AG09319 (cell line): ENCODE measurements at regions not wholly inside any gene's neighbourhood (a gene's known extent, or its start where the extent isn't known, plus 50 kb on each side); places are given as distances from the start of the nearest gene placed in this dataset.
"Not testable (repeated sequence)": the region's sequence is repeated elsewhere in the genome, so short reads cannot be mapped to it uniquely, and the experiment has no call there.

ENCODE experiments used
- DNase-seq: peaks from one replicate; pipeline ENCODE4 v3.0.0-alpha.2; 2010; ENCODE audit warnings: low read depth; ENCODE audit errors: extremely low read depth
- TF ChIP-seq, protein P1 (sequence below): IDR thresholded peaks from 2 replicates; pipeline ENCODE4 v1.5.1; 2011; ENCODE audit warnings: low read depth, mild to moderate bottlenecking, inconsistent platforms, low read length, moderate library complexity

GRCh38 chr12:71281425-71281824 lies 123.6 kb upstream of the TSPAN8 start:
- TF ChIP-seq, protein P1, sequence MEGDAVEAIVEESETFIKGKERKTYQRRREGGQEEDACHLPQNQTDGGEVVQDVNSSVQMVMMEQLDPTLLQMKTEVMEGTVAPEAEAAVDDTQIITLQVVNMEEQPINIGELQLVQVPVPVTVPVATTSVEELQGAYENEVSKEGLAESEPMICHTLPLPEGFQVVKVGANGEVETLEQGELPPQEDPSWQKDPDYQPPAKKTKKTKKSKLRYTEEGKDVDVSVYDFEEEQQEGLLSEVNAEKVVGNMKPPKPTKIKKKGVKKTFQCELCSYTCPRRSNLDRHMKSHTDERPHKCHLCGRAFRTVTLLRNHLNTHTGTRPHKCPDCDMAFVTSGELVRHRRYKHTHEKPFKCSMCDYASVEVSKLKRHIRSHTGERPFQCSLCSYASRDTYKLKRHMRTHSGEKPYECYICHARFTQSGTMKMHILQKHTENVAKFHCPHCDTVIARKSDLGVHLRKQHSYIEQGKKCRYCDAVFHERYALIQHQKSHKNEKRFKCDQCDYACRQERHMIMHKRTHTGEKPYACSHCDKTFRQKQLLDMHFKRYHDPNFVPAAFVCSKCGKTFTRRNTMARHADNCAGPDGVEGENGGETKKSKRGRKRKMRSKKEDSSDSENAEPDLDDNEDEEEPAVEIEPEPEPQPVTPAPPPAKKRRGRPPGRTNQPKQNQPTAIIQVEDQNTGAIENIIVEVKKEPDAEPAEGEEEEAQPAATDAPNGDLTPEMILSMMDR, result no peak

DNA sequence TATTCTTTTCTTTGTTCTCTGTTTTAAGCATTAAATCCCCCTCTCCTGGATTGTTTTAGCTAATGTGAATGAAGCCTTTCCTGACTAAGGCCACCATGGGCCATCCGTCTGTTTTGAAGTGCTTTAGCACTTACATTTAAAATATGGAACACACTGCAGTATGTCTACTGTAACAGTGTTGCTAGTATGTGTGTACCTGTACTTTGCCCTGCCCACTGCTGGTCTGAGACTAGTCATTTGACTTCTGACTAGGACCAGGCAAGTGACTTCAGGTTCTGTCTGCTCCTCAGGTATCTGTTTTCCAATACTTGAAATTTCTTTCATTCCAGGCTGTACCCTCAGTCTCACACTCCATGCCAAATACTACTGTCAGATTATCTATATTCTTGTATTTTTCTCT lies 120.1 kb upstream of the TSPAN8 start:
- DNase-seq, result no peak
- TF ChIP-seq, protein P1, result no peak

More at GRCh38 chr12:71281425-71281824, 123.6 kb upstream of the TSPAN8 start:
- DNase-seq, result no peak

DNA sequence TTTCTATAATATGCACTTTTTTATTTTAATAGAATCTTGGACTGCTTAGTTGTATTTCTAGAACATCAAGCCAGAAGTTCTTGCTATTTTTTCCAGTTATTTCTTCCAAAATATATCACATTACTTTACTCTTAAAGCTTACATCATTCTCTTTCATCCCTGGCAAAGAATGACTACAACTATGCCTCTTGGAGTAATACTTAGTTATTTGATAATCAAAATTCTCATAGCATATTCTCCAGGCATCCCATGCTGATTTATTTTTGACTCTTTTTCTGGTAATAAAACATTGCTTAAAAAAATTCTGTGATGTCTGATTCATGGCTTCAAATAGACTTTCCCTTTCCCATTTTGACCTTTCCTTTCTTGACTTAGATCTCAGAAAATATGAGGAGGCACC lies 118.7 kb upstream of the TSPAN8 start:
- DNase-seq, result no peak
- TF ChIP-seq, protein P1, result no peak

- not testable (repeated sequence) for DNase-seq
These were observed 113.0 kb upstream of the TSPAN8 start for GRCh38 chr12:71270794-71271193.

DNA sequence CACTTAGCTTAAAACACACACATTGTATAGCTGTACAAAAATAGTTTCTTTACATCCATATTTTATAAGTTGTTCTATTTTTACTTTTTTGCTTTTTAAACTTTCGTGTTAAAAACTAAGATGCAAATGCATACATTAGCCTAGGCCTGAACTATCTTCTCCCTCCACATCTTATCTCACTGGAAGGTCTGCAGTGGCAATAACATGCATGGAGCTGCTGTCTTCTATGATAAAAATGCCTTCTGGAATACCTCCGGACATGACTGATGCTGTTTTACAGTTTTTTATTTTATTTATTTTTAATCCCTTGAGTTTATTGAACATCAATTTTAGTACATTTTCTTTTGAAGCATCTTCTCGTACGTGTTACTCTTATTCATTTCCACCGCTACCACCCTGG lies 112.3 kb upstream of the TSPAN8 start:
- TF ChIP-seq, protein P1, result no peak
- no peak for DNase-seq

- DNase-seq, result no peak
- TF ChIP-seq, protein P1, result no peak
These were observed 111.4 kb upstream of the TSPAN8 start for GRCh38 chr12:71269281-71269598.

DNA sequence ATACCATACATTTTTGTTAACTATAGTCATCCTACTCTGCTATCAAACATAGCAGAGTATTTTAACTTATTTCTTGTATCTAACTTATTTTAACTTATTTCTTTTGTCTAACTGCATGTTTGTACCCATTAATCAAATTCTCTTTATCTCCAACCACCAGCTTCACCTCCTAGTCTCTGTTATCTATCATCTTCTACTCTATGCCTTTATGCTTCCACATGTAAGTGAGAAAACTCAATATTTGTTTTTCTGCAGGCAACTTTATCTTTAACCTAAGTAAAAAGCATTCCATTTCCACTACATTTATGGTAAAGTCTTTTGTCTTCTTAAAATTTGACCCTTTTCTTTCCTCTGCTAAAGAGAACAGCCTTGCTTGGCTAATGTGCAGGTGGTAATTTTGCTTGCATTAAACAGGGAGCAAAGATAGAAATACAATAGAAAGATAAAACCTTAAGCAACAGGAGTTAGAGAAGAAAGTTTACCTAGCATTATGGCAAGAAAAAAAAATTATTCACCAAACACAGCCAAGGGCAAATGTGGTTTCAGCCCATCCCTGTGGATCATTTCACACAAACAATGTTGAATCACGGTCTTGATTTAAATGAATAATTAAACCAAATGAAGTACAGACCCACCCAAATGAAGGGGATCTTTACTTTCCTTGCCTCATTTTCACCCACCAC lies 110.9 kb upstream of the TSPAN8 start:
- no peak for DNase-seq
- TF ChIP-seq, protein P1, result no peak

DNA sequence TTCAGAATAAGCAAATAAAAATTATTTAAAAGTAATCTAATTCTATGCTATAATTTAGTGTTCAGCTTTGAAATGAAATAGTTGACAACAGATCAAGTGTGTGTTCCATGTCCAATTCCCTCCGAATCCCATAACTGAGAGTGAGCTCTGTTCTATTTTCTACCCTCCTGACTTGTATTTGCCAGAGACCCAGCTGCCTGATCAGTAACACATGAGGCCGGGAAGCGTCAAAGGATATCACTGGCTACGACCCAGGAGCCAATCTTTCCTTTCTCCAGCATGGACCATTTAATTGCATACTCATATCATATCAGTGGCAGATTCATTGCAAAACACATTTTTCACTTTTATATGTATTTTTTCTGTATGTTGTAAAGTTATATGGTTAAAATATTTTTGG lies 108.8 kb upstream of the TSPAN8 start:
- TF ChIP-seq, protein P1, result no peak

DNA sequence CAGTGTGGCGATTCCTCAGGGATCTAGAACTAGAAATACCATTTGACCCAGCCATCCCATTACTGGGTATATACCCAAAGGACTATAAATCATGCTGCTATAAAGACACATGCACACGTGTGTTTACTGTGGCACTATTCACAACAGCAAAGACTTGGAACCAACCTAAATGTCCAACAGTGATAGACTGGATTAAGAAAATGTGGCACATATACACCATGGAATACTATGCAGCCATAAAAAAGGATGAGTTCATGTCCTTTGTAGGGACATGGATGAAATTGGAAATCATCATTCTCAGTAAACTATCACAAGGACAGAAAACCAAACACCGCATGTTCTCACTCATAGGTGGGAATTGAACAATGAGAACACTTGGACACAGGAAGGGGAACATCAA lies 107.9 kb upstream of the TSPAN8 start:
- not testable (repeated sequence) for DNase-seq

More for the DNA sequence above, 108.8 kb upstream of the TSPAN8 start:
- no peak for DNase-seq
